GM21737 (cell line): ENCODE measurements at regions not wholly inside any gene's neighbourhood (a gene's known extent, or its start where the extent isn't known, plus 50 kb on each side); places are given as distances from the start of the nearest gene placed in this dataset.

Source experiments
- ATAC-seq: cut with Tn5 transposase; IDR thresholded peaks from one replicate; pipeline ENCODE4 v1.9.1; 2021; ENCODE audit warnings: mild to moderate bottlenecking, moderate library complexity; ENCODE audit not compliant: unreplicated experiment

DNA sequence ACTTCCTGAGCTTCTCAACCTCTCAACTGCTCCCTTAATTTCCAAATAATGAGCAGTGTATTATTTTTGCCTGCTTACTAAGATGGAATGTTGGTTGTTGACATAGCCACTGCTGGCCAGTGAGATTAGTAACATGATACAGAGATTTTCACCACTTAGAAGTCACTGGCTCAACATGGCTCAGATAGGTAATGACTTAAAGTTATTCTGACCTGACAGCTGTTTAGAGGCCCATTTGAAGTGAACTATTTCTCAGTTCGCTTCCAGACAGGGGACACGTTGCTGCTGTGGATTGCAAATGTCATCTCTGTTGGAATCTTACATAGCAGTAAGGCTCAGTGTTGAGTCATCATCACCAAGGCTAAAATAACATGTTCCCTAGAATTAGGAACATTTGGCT lies 490.2 kb downstream of the TLE4 start:
- ATAC-seq, result no peak

DNA sequence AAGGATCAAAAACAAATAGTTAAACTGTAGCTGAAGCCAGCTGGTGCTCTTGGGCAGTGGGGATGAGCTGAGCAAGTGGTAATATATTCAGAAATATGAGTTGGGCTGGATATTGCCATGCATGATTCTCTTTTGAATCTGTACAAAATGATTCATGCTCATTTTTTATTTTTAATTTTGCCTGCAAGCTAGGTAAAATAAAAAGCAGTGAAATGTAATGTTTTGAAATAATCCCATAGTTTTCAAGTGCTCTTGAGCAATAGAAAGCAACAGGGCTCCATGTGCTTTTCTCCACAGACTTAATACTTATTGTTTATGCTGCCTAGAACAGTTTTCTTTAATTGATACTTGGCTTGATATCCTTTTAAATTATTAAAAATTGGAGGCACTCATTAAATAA lies 489.3 kb downstream of the TLE4 start:
- ATAC-seq, result no peak

DNA sequence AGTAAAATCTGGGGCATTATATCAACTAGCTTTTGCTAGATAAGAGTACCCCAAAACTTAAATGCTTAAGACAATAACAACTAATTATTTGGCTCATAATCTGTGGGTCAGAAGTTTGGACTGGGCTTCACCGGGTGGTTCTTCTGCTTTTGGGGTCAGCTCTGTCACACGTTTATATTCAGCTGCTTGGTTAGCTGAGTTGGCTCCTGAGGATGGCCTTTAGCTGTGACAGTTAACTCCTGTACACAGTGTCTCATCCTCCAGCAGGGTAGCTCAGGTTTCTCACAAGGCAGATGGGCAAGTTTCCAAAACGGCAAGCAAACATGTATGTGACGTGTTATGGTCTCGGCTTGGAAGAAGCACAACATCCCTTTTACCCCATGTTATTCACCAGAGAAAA lies 488.2 kb downstream of the TLE4 start:
- no peak for ATAC-seq

DNA sequence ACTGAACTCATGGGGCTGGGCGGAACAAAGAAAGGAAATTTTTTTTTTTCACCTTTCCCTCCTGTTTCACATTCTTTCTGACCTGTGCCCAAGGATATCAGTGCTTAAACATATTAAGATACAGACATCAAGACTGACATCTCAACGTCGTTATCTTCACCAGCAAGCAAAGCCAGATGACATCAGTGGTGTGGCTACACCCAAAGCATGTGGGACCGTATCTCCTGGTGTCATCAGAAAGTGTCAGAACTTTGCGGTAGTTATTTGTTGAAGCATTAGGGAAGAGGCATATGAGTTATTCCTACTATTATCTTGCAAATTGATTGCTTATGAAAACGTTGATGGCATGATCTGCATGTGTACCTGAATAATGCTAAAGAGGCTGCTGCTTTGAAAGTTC lies 487.4 kb downstream of the TLE4 start:
- ATAC-seq, result no peak

DNA sequence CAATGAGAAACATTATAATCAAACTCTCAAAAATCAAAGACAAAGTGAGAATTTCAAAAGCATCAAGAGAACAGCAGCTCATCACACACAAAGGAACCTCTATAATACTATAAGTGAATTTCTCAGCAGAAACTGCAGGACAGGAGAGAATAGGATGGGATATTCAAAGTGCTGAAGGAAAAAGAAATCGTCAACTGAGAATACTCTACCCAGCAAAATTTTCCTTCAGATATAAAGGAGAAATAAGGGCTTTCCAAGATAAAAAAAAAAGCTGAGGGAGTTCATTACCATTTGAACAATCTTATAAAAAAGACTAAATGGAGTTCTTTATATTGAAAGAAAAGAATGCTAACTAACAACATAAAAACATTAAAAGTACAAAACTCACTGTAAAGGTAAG lies 481.1 kb downstream of the TLE4 start:
- no peak for ATAC-seq

DNA sequence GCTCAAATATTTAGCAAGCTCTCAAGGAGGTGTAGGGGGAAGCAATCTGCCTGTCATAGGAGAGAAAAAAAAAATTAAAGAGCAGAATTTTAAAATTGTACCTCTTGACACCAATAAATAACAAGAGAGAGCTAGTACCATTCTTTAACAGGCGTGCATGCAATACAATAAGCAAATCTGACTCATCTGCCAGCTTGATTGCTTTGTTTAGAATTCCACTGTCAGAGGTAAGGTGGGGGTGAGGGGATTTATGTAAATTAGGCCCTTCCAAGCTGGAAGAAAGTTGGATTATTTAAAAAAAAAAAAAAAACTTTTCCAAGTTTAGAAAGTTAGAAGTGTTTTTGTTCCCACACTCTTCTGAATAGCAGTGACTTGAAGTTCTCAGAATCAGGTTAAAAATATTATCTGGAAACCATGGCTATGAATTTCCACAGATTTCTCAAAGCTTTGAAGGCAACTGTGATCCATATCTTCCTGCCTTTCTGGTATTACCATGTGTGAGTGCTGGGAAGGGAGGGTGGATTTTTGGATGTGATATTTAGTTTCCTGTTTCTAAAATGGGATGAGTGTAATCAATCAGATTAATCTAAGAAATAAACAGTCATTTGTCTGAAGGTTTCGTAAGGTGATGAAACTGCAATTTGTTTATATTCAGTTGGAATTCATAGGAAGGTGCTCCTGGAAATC lies 477.5 kb downstream of the TLE4 start:
- no peak for ATAC-seq

DNA sequence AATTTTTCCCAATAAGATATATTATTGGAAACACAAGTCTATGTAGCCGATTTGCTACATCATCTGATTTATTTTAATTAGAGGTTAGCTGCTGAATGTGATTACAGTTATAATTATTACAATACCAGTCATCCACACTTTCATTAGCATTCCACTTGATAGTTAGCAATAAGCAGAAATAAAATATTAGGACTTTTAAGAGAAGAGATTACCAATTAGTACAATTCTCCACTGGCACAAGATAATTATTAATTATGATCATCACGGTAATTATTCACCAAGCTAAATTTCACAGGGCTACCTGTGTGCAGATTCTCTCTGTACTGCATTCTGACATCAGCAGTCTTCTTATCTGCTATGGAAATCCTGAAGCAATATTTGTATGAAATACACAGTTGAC lies 474.7 kb downstream of the TLE4 start:
- no peak for ATAC-seq

DNA sequence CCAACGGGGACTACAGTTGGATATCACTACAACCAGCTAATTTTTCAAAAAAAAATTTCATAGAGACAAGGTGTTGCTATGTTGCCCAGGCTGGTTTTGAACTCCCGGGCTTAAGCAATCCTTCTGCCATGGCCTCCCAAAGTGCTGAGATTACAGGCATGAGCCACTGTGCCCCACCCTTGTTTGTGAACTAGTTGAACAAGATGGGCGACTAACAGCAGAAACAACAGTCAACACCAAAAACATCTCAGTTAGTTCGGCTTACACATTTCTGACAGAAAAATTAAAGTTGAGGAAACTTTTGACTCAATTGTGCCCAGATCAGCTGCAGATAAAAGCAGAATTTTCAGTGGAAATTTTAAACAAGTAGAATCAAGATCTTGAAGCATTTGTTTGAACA lies 470.1 kb downstream of the TLE4 start:
- ATAC-seq, result no peak

DNA sequence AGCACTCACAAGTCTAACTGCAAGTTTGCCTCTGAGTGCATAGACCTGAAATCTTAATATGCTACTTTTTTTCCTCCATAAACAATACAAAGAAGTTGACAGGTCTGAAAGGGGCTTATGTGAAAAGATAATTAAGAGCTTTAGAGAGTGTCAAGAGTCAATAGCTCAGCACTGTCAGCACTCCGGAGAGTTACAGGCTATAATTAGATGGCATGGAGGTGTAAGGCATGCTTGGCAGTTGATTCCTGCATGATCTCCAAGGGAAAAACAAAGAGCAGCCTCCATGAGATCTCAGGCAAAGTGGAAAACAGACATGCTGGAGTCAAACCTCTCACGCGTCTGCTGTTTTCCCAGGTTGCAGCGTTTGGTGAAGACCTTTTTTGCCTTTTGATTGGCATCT lies 468.7 kb downstream of the TLE4 start:
- ATAC-seq, result no peak

DNA sequence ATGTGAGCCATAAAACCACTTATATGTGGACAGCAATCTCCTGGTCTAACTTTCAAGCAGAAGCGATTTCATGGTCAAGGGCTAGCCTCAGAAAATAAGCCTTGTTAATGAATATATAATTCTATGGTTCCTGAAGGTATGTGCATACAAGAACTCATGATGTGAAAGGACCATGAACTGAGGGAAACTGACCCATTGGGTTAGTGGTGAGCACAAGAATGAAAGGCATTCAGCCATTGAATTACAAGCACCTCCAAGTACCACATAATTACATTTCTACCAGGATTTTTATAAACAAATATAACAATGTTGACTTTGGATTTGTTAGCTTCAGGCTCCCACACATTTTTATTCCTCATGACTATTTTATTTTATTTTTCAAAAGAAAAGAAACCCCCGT lies 459.0 kb downstream of the TLE4 start:
- ATAC-seq, result no peak

DNA sequence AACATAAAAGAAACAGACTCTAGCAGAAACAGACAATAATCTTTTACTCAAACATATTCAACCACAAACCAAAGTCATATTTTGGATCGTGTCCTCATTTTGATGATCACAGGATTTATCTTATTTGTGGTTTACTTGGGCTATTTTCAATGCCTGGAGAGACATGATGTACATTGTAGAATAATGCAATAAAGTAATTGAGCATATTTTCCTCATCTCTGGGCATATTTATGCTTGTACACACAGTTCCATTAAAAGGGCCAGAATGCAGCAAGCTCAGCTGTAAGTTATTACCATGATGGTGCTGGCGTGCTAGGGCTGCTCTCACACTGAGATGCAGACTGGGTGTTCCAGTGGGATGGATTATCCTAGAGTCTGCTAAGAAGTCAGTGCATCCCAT lies 456.7 kb downstream of the TLE4 start:
- ATAC-seq, result no peak

DNA sequence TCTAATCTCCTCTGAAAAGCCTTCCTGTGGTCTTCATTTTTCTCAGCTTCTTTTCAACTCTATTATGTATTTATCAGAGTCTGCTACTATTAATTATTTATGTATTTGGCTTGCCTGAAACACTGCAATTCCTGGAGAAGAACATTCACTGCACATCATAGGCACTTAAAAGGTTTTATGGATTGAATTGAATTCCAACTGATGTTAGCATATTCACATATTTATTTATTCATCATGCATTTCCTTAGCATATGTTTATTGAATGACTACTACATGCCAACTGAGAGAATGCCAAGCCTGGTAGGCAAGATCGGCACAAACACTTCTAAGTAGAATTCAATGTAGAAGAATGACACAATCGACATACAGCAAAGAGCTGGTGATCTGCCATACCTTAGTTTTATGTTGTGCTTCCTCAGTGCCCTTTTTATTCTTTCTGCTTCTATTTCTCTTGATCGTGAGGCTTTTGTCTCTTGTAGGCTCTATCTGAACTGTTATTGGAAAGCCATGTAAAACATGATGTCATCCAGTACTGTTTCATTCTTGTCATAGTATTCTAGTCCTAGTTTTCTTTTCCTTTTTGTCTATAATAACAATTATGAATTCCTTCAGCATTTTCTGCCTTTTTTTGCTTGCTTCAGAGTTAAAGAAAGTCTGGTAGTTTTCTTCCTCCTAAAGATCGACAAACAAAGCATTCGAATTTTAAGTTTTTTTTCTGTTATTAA lies 454.2 kb downstream of the TLE4 start:
- ATAC-seq, result no peak

DNA sequence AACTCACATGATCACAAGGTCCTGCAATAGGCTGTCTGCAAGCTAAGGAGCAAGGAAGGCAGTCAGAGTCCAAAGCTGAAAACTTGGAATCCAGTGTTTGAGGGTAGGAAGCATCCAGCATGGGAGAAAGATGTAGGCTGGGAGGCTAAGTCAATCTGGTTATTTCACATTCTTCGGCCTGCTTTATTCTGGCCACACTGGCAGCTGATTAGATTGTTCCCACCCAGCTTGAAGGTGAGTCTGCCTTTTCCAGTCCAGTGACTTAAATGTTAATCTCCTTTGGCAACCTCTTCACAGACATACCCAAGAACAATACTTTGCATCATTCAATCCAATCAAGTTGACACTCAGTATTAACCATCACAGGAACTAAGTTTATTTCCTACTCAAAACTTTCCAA lies 453.4 kb downstream of the TLE4 start:
- no peak for ATAC-seq

DNA sequence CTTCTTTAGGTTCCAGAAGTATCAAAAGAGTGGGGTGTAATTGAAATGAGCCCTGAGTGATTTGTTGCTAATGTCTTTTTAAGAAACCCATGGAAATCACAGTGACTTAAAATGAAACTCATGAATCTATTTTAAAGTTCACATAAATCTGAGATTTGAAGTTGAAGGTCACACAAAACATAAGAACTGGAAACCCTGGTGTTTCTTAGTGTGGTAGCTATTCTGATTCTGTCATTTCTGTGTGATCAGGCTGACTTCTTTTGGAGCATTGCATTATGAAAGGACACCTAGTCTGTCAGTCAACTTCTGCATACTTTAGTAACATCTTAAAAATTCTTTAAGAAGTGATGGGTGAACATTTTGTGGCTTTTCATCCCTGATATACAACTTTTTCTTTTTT lies 448.8 kb downstream of the TLE4 start:
- no peak for ATAC-seq

DNA sequence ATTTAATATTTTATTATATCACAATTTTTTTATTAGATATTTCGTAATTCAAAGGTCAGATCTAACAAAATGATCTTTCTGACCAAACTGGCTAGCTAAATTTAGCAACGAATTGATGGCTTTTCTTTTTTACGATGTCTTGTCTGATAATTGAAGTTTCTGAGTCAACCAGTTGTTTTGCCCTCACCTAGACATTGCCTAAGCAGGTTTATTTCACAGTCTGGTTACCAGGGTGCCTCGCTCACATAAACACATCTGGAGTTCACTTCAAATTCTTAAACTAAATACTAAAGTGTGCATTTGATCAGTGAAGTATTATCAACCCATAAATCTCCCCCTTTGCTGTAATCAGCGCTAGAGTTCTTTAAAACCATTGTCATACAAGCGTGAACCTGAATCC lies 448.3 kb downstream of the TLE4 start:
- ATAC-seq, result no peak

DNA sequence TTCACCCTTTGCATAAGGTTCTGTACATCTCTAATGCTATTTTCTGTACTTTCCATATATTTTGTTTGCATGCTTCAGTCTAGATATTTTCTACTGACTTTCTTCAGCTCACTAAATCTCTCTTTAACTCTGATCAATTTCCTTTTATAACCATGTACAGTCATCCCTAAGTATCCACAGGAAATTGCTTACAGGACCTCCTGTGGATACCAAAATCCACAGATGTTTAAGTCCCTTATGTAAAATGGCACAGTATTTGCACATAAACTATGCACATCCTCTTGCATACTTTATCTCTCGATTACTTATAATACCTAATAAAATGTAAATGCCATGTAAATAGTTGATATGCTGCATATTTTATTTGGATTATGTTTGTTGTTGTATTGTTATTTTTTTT lies 442.1 kb downstream of the TLE4 start:
- no peak for ATAC-seq

DNA sequence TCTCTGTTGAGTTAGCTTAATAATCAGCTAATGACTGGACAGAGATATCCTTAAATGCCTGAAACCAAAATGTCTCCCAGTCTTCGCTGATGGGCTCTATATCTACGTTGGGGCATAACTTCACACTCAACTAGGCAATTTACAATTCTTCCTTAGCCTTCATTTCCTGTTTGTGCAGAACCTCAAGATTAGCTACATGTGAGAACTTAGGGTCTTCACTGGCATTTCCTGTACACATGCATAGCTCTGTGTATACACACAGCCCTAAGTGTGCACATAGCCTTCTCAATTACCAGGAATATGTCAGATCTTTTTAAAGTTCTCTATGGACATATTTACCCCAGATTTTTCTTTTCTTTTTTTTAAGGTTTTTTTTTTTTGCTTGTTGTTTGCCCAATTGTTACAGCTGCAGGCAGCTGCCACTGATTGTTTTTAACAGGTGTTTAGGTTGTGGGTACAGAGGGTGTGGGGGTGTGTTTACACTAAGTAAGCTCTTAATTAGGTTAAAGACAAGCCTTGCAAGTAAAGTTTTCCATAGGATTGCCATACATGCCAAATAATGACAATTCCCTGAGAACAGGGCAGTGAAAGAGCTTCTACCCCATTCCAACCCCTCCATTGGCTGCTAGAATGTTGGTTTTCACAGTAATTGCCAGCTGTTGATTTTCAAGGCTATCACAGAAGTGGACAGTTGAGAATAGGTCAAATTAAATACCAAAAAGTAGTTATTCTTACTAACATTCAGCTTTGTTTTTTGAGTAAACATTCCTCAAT lies 441.0 kb downstream of the TLE4 start:
- ATAC-seq, result no peak

DNA sequence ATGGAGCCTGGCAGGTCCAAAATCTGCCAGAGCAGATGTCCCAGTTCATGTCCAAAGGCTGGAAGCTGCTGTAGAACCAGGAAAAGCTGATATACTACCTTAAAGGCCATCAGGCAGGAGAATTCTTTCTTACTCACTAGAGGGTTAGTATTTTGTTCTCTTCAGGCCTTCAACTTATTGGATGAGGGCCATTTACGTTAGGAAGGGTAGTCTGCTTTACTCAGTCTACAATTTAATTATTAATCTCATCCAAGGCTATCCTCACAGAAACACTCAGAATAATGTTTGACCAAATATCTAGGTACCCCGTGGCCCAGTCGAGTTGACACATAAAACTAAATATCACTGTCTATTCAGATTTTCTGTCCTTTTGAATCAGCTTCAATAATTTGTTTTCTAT lies 437.4 kb downstream of the TLE4 start:
- no peak for ATAC-seq

DNA sequence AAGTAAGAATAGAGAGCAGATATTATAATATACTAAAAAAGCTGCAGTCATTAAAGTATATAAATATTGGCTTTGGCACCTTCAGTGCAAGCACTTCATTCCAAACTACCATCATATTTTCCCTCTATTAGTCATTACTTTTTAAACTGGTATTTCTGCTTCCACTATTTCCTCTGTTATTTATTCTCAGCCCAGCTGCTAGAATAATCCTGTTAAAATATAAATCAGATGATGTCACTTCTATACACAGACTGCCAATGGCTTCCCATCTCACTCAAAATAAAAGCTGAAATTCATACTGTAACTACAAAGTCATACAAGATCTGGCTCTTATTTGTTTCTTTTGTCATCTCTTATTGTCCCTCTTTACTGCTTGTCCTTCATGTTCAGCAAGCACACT lies 432.9 kb downstream of the TLE4 start:
- ATAC-seq, result no peak

DNA sequence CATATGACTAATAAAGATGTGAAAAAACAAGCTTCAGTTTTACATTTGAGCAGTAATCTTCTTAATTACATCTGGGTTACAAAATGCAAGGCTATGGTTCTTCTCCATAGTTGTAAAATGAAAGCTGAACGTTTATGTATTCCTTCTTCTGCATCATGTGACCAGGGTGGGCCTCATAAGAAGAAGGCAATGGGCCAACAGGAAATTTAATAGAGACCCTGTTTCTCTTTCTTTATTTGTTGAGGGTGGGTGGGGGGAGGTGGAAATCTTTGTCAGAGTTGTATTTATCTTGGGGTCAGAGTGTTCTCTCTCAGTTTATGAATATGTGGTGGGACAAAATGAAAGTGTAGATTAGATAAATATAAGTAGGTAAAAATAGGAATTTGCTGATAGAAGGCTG lies 418.8 kb downstream of the TLE4 start:
- ATAC-seq, result no peak

DNA sequence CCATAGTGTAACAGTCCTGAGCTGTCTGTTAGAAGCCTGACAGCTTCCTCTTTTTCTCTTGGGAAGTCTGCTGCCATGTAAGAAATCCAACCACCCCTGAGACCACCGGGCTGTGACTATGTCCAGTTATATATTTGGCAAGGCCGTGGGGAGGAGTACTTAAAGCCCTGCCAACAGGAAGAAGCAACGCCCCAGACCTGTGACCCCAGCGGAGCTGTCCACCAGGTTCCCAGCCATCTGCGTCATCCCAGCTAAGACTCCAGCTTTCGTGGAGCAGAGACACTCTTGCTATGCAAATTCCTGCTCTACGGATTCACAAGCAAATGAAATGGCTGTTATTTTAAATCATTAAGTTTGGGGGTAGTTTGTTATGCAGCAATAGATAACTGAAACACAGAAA lies 417.3 kb downstream of the TLE4 start:
- ATAC-seq, result no peak

DNA sequence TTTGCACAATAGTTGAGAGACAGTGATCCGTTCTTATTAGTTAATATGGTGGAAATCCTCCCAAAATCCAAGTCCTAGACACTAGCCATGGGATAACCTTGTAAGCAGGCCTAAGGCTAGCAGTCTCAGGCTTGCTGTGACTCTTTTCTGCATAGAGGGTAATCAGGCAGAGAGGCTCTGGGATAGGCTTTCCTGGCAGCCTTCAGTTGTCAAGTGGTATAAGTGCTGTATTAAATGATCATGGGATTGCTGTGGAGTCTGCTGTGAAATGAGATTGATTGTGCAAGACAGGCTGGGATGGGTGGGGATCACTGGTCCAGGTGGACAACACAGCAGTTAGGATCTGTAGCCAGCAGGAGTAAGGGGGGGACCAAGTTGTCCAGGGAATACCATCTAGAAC lies 416.4 kb downstream of the TLE4 start:
- ATAC-seq, result no peak
